DOHH2 (cell line): ENCODE measurements at regions not wholly inside any gene's neighbourhood (a gene's known extent, or its start where the extent isn't known, plus 50 kb on each side); places are given as distances from the start of the nearest gene placed in this dataset.

Experiments used
- EZH2phosphoT487 ChIP-seq: fragments of 200-600 bp; sonication (generic); IDR thresholded peaks from 2 replicates; pipeline ENCODE4 v1.6.1; 2017; ENCODE audit warnings: borderline replicate concordance, mild to moderate bottlenecking, antibody characterized with exemption, low read length, moderate library complexity, mixed read lengths
- TF ChIP-seq, protein P1 (sequence below): fragments of 200-600 bp; sonication (generic); IDR thresholded peaks from one replicate; pipeline ENCODE4 v1.5.1; 2014; ENCODE audit warnings: antibody characterized with exemption, mild to moderate bottlenecking, low read depth, low read length; ENCODE audit not compliant: poor library complexity, severe bottlenecking

- TF ChIP-seq, protein P1, sequence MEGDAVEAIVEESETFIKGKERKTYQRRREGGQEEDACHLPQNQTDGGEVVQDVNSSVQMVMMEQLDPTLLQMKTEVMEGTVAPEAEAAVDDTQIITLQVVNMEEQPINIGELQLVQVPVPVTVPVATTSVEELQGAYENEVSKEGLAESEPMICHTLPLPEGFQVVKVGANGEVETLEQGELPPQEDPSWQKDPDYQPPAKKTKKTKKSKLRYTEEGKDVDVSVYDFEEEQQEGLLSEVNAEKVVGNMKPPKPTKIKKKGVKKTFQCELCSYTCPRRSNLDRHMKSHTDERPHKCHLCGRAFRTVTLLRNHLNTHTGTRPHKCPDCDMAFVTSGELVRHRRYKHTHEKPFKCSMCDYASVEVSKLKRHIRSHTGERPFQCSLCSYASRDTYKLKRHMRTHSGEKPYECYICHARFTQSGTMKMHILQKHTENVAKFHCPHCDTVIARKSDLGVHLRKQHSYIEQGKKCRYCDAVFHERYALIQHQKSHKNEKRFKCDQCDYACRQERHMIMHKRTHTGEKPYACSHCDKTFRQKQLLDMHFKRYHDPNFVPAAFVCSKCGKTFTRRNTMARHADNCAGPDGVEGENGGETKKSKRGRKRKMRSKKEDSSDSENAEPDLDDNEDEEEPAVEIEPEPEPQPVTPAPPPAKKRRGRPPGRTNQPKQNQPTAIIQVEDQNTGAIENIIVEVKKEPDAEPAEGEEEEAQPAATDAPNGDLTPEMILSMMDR, result no peak
- no peak; the same call in 1 of the 2 replicates for TF ChIP-seq EZH2phosphoT487
Observed at GRCh38 chr7:96532428-96532935, 177.2 kb downstream of the SEM1 start.
